ENCODE measurements at regions not wholly inside any gene's neighbourhood (a gene's known extent, or its start where the extent isn't known, plus 50 kb on each side); places are given as distances from the start of the nearest gene placed in this dataset.

GRCh38 chr12:65526311-65526710, 247.8 kb downstream of the MSRB3 start:
- TF ChIP-seq EZH2phosphoT487 (conservative IDR thresholded peaks at IDR 0.05; ENCODE audit: low read length): no peak
- TF ChIP-seq, protein P1, sequence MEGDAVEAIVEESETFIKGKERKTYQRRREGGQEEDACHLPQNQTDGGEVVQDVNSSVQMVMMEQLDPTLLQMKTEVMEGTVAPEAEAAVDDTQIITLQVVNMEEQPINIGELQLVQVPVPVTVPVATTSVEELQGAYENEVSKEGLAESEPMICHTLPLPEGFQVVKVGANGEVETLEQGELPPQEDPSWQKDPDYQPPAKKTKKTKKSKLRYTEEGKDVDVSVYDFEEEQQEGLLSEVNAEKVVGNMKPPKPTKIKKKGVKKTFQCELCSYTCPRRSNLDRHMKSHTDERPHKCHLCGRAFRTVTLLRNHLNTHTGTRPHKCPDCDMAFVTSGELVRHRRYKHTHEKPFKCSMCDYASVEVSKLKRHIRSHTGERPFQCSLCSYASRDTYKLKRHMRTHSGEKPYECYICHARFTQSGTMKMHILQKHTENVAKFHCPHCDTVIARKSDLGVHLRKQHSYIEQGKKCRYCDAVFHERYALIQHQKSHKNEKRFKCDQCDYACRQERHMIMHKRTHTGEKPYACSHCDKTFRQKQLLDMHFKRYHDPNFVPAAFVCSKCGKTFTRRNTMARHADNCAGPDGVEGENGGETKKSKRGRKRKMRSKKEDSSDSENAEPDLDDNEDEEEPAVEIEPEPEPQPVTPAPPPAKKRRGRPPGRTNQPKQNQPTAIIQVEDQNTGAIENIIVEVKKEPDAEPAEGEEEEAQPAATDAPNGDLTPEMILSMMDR (IDR thresholded peaks at IDR 0.05; ENCODE audit: insufficient read depth, low read length, poor library complexity, severe bottlenecking): no peak
- Histone ChIP-seq H3K27me3 (ENCODE audit: low read length) (no peaks in the 10 kb centered on the region), H3K79me2 (ENCODE audit: insufficient read depth, low read length) (no peaks in the 10 kb centered on the region), H3K4me2 (ENCODE audit: low read depth, low read length, poor library complexity, severe bottlenecking) (no peak overlapping the region), H2AFZ (ENCODE audit: low read depth, low read length, severe bottlenecking) (no peak overlapping the region), H3F3A (ENCODE audit: insufficient read depth) (no peaks in the 10 kb centered on the region), H3K27ac (ENCODE audit: low read depth, low read length) (no peak overlapping the region), H3K9me2 (replicated peaks; ENCODE audit: insufficient read depth, low read length) (no peaks in the 10 kb centered on the region), H3K4me3 (ENCODE audit: insufficient read depth, low read length, poor library complexity, severe bottlenecking) (no peak overlapping the region), H3K36me3 (ENCODE audit: low read length) (no peaks in the 10 kb centered on the region), H3K9ac (ENCODE audit: low read length) (no peak overlapping the region), H3K9me3 (ENCODE audit: insufficient read depth, low read length) (no peaks in the 10 kb centered on the region), H4K20me1 (ENCODE audit: low read depth, low read length) (no peaks in the 10 kb centered on the region)

GRCh38 chr12:65528127-65528526, 249.6 kb downstream of the MSRB3 start:
- Histone ChIP-seq H3K36me3 (ENCODE audit: low read length) (no peaks in the 10 kb centered on the region), H3K27ac (ENCODE audit: low read depth, low read length) (no peak overlapping the region), H4K20me1 (ENCODE audit: low read depth, low read length) (no peaks in the 10 kb centered on the region), H3F3A (ENCODE audit: insufficient read depth) (no peaks in the 10 kb centered on the region), H3K4me2 (ENCODE audit: low read depth, low read length, poor library complexity, severe bottlenecking) (no peak overlapping the region), H3K4me3 (ENCODE audit: insufficient read depth, low read length, poor library complexity, severe bottlenecking) (no peak overlapping the region), H2AFZ (ENCODE audit: low read depth, low read length, severe bottlenecking) (no peak overlapping the region), H3K79me2 (ENCODE audit: insufficient read depth, low read length) (no peaks in the 10 kb centered on the region), H3K9me2 (replicated peaks; ENCODE audit: insufficient read depth, low read length) (no peaks in the 10 kb centered on the region), H3K9me3 (ENCODE audit: insufficient read depth, low read length) (no peaks in the 10 kb centered on the region), H3K27me3 (ENCODE audit: low read length) (no peaks in the 10 kb centered on the region; the same call in 1 of the 2 replicates), H3K9ac (ENCODE audit: low read length) (no peak overlapping the region)
- TF ChIP-seq, protein P1 (IDR thresholded peaks at IDR 0.05; ENCODE audit: insufficient read depth, low read length, poor library complexity, severe bottlenecking): no peak
- TF ChIP-seq EZH2phosphoT487 (conservative IDR thresholded peaks at IDR 0.05; ENCODE audit: low read length): no peak

DNA sequence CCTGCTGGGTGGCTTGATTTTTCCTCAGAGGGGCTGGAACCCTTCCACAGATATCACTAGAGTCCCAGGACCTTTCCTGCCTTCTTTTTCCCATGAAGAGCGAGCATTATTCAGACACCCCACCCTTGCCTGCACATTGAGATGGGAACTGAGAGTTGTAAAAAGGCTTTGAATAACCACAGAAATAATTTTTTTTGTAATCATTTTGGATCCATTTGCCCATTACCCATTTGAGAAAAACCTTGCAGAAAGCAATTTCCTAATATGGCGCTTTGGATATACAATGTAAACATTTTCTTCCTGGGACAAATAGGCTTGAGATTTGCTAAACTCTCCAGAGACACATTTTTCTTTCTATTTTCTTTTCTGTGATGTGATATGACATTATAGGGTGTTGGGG, 250.6 kb downstream of the MSRB3 start:
- Histone ChIP-seq H3F3A (ENCODE audit: insufficient read depth) (no peaks in the 10 kb centered on the region), H3K4me2 (ENCODE audit: low read depth, low read length, poor library complexity, severe bottlenecking) (no peak overlapping the region), H3K4me3 (ENCODE audit: insufficient read depth, low read length, poor library complexity, severe bottlenecking) (no peak overlapping the region), H3K27ac (ENCODE audit: low read depth, low read length) (no peak overlapping the region), H3K9me2 (replicated peaks; ENCODE audit: insufficient read depth, low read length) (no peaks in the 10 kb centered on the region), H3K79me2 (ENCODE audit: insufficient read depth, low read length) (no peaks in the 10 kb centered on the region), H3K9ac (ENCODE audit: low read length) (no peak overlapping the region), H3K36me3 (ENCODE audit: low read length) (no peaks in the 10 kb centered on the region), H4K20me1 (ENCODE audit: low read depth, low read length) (no peaks in the 10 kb centered on the region), H3K27me3 (ENCODE audit: low read length) (no peaks in the 10 kb centered on the region; the same call in 1 of the 2 replicates), H3K9me3 (ENCODE audit: insufficient read depth, low read length) (no peaks in the 10 kb centered on the region), H2AFZ (ENCODE audit: low read depth, low read length, severe bottlenecking) (no peak overlapping the region)
- no peak for TF ChIP-seq EZH2phosphoT487 (conservative IDR thresholded peaks at IDR 0.05; ENCODE audit: low read length)
- TF ChIP-seq, protein P1 (IDR thresholded peaks at IDR 0.05; ENCODE audit: insufficient read depth, low read length, poor library complexity, severe bottlenecking): no peak
